ENCODE measurements at regions not wholly inside any gene's neighbourhood (a gene's known extent, or its start where the extent isn't known, plus 50 kb on each side); places are given as distances from the start of the nearest gene placed in this dataset.

DNA sequence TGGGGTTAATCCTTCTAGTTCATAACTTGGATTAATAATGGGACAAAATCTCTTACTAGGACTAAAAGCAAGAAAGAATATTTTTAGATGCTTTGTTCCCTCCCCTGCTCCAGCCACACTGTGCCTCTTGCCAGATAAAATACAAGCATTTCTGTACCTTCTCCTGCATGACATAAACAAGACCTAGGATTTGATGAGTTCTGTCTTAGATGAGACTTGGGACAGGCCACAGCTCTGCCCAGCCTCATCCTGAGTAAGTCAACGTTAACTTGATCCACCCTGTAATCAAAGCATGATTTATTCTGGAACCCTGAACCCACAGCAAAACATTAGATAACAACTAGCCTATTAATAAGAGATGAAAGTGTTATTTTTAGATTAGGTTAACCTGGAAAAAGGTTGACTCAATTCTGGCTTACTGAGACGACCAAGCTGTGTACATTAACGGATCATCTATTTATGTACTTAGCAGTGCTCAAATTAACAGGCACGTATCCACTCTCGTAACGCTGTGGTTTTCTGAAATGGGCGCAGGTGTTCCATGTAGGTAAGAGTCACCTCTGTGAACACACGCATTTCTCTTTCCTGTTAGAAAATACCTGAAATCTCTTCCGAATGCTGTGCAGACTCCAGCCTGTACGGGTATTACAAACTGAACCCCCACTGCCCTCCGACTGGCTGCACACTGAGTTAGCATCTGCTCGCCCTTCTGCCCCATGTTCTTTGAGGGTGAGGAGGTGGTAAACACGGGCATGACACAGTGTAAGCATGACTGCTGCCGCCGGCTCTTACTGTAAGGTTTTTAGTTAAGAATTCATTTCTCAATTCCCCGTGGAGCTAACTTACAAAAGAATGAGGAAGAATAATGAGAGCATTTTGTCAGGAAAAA lies 132.1 kb upstream of the FOXQ1 start:
- TF ChIP-seq, protein P1, sequence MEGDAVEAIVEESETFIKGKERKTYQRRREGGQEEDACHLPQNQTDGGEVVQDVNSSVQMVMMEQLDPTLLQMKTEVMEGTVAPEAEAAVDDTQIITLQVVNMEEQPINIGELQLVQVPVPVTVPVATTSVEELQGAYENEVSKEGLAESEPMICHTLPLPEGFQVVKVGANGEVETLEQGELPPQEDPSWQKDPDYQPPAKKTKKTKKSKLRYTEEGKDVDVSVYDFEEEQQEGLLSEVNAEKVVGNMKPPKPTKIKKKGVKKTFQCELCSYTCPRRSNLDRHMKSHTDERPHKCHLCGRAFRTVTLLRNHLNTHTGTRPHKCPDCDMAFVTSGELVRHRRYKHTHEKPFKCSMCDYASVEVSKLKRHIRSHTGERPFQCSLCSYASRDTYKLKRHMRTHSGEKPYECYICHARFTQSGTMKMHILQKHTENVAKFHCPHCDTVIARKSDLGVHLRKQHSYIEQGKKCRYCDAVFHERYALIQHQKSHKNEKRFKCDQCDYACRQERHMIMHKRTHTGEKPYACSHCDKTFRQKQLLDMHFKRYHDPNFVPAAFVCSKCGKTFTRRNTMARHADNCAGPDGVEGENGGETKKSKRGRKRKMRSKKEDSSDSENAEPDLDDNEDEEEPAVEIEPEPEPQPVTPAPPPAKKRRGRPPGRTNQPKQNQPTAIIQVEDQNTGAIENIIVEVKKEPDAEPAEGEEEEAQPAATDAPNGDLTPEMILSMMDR (IDR thresholded peaks at IDR 0.05), result no peak
- TF ChIP-seq, protein P2, sequence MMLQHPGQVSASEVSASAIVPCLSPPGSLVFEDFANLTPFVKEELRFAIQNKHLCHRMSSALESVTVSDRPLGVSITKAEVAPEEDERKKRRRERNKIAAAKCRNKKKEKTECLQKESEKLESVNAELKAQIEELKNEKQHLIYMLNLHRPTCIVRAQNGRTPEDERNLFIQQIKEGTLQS (CRISPR knock-in tag; conservative IDR thresholded peaks at IDR 0.05), result no peak
- no peak for TF ChIP-seq GABPB1 (CRISPR knock-in tag; IDR thresholded peaks at IDR 0.05)
